ENCODE measurements at regions not wholly inside any gene's neighbourhood (a gene's known extent, or its start where the extent isn't known, plus 50 kb on each side); places are given as distances from the start of the nearest gene placed in this dataset.

DNA sequence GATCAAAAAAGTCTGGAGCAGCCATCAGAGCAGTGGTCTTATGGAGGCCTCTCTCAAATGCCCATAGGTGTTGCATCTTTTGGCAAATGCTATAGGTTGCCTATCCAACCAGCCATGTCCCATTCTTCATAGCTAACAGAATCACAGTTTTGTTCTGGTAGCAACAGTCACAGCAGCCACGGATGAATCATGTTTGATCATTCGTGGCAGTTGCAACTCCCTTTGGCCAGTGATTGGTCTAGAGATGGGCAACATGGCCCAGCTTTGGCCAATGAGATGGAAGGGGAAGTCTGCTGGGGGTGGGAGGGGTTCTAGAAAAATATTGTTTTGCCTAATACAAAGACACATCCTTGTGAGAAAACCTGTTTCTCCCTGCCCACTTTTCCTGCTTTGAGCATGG is 50.3 kb upstream of the PPP2R3A start:
- peaks cover 1% of the 10 kb centered on the region; the same call in 1 of the 2 replicates for H3K27me3 ChIP-seq (replicated peaks; ENCODE audit: control insufficient read depth, insufficient read depth, low read length)
- H3K36me3 ChIP-seq (ENCODE audit: control insufficient read depth, insufficient read depth, low read length), result no peaks in the 10 kb centered on the region
- TF ChIP-seq, protein P1, sequence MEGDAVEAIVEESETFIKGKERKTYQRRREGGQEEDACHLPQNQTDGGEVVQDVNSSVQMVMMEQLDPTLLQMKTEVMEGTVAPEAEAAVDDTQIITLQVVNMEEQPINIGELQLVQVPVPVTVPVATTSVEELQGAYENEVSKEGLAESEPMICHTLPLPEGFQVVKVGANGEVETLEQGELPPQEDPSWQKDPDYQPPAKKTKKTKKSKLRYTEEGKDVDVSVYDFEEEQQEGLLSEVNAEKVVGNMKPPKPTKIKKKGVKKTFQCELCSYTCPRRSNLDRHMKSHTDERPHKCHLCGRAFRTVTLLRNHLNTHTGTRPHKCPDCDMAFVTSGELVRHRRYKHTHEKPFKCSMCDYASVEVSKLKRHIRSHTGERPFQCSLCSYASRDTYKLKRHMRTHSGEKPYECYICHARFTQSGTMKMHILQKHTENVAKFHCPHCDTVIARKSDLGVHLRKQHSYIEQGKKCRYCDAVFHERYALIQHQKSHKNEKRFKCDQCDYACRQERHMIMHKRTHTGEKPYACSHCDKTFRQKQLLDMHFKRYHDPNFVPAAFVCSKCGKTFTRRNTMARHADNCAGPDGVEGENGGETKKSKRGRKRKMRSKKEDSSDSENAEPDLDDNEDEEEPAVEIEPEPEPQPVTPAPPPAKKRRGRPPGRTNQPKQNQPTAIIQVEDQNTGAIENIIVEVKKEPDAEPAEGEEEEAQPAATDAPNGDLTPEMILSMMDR (IDR thresholded peaks at IDR 0.05; ENCODE audit: insufficient read depth, low read length, poor library complexity, severe bottlenecking), result no peak
- no peak overlapping the region for H3K4me3 ChIP-seq (replicated peaks; ENCODE audit: low read depth, low read length)
- no peak for DNase-seq (ENCODE audit: extremely low read depth, insufficient read length)

Measured in GM06990 (cell line).